ENCODE measurements at regions not wholly inside any gene's neighbourhood (a gene's known extent, or its start where the extent isn't known, plus 50 kb on each side); places are given as distances from the start of the nearest gene placed in this dataset.

GRCh38 chr6:11291582-11291981 lies 59.1 kb upstream of the NEDD9 start:
- TF ChIP-seq CTCF (IDR thresholded peaks at IDR 0.05; ENCODE audit: insufficient read depth, low read length, poor library complexity, severe bottlenecking) = no peak
- Histone ChIP-seq H3K36me3 (ENCODE audit: control insufficient read depth, insufficient read depth, low read length) (peaks cover 5% of the 10 kb centered on the region), H3K4me3 (replicated peaks; ENCODE audit: low read depth, low read length) (peak overlapping the region; percentile 6; the same call in 1 of the 2 replicates), H3K27me3 (replicated peaks; ENCODE audit: control insufficient read depth, insufficient read depth, low read length) (no peaks in the 10 kb centered on the region)
- no peak for DNase-seq (ENCODE audit: extremely low read depth, insufficient read length)

- H3K27me3 ChIP-seq (replicated peaks; ENCODE audit: control insufficient read depth, insufficient read depth, low read length) = no peaks in the 10 kb centered on the region
- no peak for TF ChIP-seq CTCF (IDR thresholded peaks at IDR 0.05; ENCODE audit: insufficient read depth, low read length, poor library complexity, severe bottlenecking)
These were observed 57.6 kb upstream of the NEDD9 start for GRCh38 chr6:11290027-11290426.

GRCh38 chr6:11288065-11288464 lies 55.6 kb upstream of the NEDD9 start:
- H3K27me3 ChIP-seq (replicated peaks; ENCODE audit: control insufficient read depth, insufficient read depth, low read length) = no peaks in the 10 kb centered on the region
- no peak for TF ChIP-seq CTCF (IDR thresholded peaks at IDR 0.05; ENCODE audit: insufficient read depth, low read length, poor library complexity, severe bottlenecking)
- DNase-seq (ENCODE audit: extremely low read depth, insufficient read length) = no peak
- no peaks in the 10 kb centered on the region for H3K36me3 ChIP-seq (ENCODE audit: control insufficient read depth, insufficient read depth, low read length)
- no peak overlapping the region for H3K4me3 ChIP-seq (replicated peaks; ENCODE audit: low read depth, low read length)

More at GRCh38 chr6:11290027-11290426, 57.6 kb upstream of the NEDD9 start:
- no peak overlapping the region for H3K4me3 ChIP-seq (replicated peaks; ENCODE audit: low read depth, low read length)
- no peak for DNase-seq (ENCODE audit: extremely low read depth, insufficient read length)
- no peaks in the 10 kb centered on the region for H3K36me3 ChIP-seq (ENCODE audit: control insufficient read depth, insufficient read depth, low read length)

GRCh38 chr6:11284996-11285395 lies 52.5 kb upstream of the NEDD9 start:
- Histone ChIP-seq H3K27me3 (replicated peaks; ENCODE audit: control insufficient read depth, insufficient read depth, low read length) (no peaks in the 10 kb centered on the region), H3K4me3 (replicated peaks; ENCODE audit: low read depth, low read length) (no peak overlapping the region), H3K36me3 (ENCODE audit: control insufficient read depth, insufficient read depth, low read length) (no peaks in the 10 kb centered on the region)
- TF ChIP-seq CTCF (IDR thresholded peaks at IDR 0.05; ENCODE audit: insufficient read depth, low read length, poor library complexity, severe bottlenecking) = no peak
- no peak for DNase-seq (ENCODE audit: extremely low read depth, insufficient read length)

- Histone ChIP-seq H3K4me3 (replicated peaks; ENCODE audit: low read depth, low read length) (no peak overlapping the region), H3K27me3 (replicated peaks; ENCODE audit: control insufficient read depth, insufficient read depth, low read length) (no peaks in the 10 kb centered on the region), H3K36me3 (ENCODE audit: control insufficient read depth, insufficient read depth, low read length) (no peaks in the 10 kb centered on the region)
- DNase-seq (ENCODE audit: extremely low read depth, insufficient read length) = no peak
- no peak for TF ChIP-seq CTCF (IDR thresholded peaks at IDR 0.05; ENCODE audit: insufficient read depth, low read length, poor library complexity, severe bottlenecking)
These were observed 51.2 kb upstream of the NEDD9 start for GRCh38 chr6:11283629-11284028.

- H3K27me3 ChIP-seq (replicated peaks; ENCODE audit: control insufficient read depth, insufficient read depth, low read length) = no peaks in the 10 kb centered on the region
- TF ChIP-seq CTCF (IDR thresholded peaks at IDR 0.05; ENCODE audit: insufficient read depth, low read length, poor library complexity, severe bottlenecking) = no peak
- DNase-seq (ENCODE audit: extremely low read depth, insufficient read length) = no peak
These were observed 50.4 kb upstream of the NEDD9 start for GRCh38 chr6:11282875-11283274.

More at GRCh38 chr6:11282875-11283274, 50.4 kb upstream of the NEDD9 start:
- Histone ChIP-seq H3K36me3 (ENCODE audit: control insufficient read depth, insufficient read depth, low read length) (no peaks in the 10 kb centered on the region), H3K4me3 (replicated peaks; ENCODE audit: low read depth, low read length) (no peak overlapping the region)
